ENCODE measurements at regions not wholly inside any gene's neighbourhood (a gene's known extent, or its start where the extent isn't known, plus 50 kb on each side); places are given as distances from the start of the nearest gene placed in this dataset.

- no peak overlapping the region for H3K27ac Mint-ChIP-seq (ENCODE audit: unreplicated experiment)
- no peaks in the 10 kb centered on the region for H3K9me3 ChIP-seq
- H3K4me3 Mint-ChIP-seq (ENCODE audit: unreplicated experiment): no peak overlapping the region
- intact Hi-C loops (cut with micrococcal nuclease; ENCODE audit: unreplicated experiment): no loop called here
- TF ChIP-seq CTCF (IDR thresholded peaks at IDR 0.05; ENCODE audit: insufficient read depth in 1 of 2, low read depth in 1 of 2, low read length in 1 of 2, severe bottlenecking in 1 of 2, unreplicated experiment in 1 of 2): no peak
- peaks cover 38% of the 10 kb centered on the region for H3K4me1 Mint-ChIP-seq (ENCODE audit: low read depth, unreplicated experiment)
- peaks cover 45% of the 10 kb centered on the region for H3K4me1 ChIP-seq
- no peaks in the 10 kb centered on the region for H3K27me3 ChIP-seq (replicated peaks; ENCODE audit: control insufficient read depth, insufficient read depth, low read length)
- CTCF ChIA-PET: interaction anchor here (0.6 to 1.6 kb wide), 2 partner anchors 174 to 678 kb away, joined by 3 to 5 read pairs; no protein-coding TSS in a partner anchor
- no TSS peak for BruUV-seq (replicated peaks)
- no peak overlapping the region for H3K4me3 ChIP-seq (ENCODE audit: low read depth, low read length)
- H3K36me3 Mint-ChIP-seq (ENCODE audit: insufficient read depth, unreplicated experiment): peaks cover 5% of the 10 kb centered on the region
- H3K27me3 Mint-ChIP-seq (ENCODE audit: insufficient read depth, unreplicated experiment): no peaks in the 10 kb centered on the region
- POLR2A ChIA-PET: interaction anchor here (0.8 kb wide), 1 partner anchor 84 kb away, joined by 3 read pairs; no protein-coding TSS in a partner anchor
- H3K9me3 Mint-ChIP-seq (ENCODE audit: unreplicated experiment): peaks cover 11% of the 10 kb centered on the region
- DNase-seq: no peak
- no peaks in the 10 kb centered on the region for H3K36me3 ChIP-seq (ENCODE audit: control insufficient read depth, insufficient read depth, low read length)
These were observed 54.4 kb upstream of the FDX1 start for GRCh38 chr11:110375351-110375750.

DNA sequence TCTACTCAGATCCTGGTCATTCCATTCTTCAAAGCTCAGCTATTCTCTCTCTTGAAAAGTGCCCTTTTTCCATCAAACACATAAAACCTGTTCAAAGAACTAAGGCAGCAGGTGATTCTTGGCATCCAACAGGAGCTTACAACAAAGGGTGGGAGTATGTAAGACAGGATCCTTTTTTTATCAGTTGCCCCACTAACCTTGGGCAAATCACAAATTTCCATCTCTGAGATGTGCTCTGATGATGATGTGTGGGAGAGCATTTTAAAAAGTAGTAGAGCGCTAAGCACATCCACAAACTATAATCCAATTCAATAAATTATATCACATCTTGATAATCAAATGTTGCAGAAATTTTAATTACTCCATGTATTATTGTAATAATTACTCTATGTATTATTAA lies 53.7 kb upstream of the FDX1 start:
- CTCF ChIA-PET: interaction anchor here (0.6 to 1.6 kb wide), 2 partner anchors 174 to 679 kb away, joined by 3 to 5 read pairs; no protein-coding TSS in a partner anchor
- no peaks in the 10 kb centered on the region for H3K36me3 ChIP-seq (ENCODE audit: control insufficient read depth, insufficient read depth, low read length)
- peaks cover 10% of the 10 kb centered on the region for H3K9me3 Mint-ChIP-seq (ENCODE audit: unreplicated experiment)
- H3K4me3 ChIP-seq (ENCODE audit: low read depth, low read length): no peak overlapping the region
- H3K9me3 ChIP-seq: no peaks in the 10 kb centered on the region
- H3K27me3 ChIP-seq (replicated peaks; ENCODE audit: control insufficient read depth, insufficient read depth, low read length): no peaks in the 10 kb centered on the region
- no peak for DNase-seq
- no peaks in the 10 kb centered on the region for H3K27me3 Mint-ChIP-seq (ENCODE audit: insufficient read depth, unreplicated experiment)
- POLR2A ChIA-PET: no interaction called here
- intact Hi-C loops (cut with micrococcal nuclease; ENCODE audit: unreplicated experiment): loop anchor here (1.0 to 2.0 kb wide), 10 partner anchors 13 to 523 kb away; partner anchors contain the start of gene ZC3H12C
- no peak overlapping the region for H3K27ac Mint-ChIP-seq (ENCODE audit: unreplicated experiment)
- peaks cover 45% of the 10 kb centered on the region for H3K4me1 ChIP-seq
- H3K4me3 Mint-ChIP-seq (ENCODE audit: unreplicated experiment): no peak overlapping the region
- H3K4me1 Mint-ChIP-seq (ENCODE audit: low read depth, unreplicated experiment): peaks cover 38% of the 10 kb centered on the region
- BruUV-seq (replicated peaks): no TSS peak
- peaks cover 5% of the 10 kb centered on the region for H3K36me3 Mint-ChIP-seq (ENCODE audit: insufficient read depth, unreplicated experiment)
- no peak for TF ChIP-seq CTCF (IDR thresholded peaks at IDR 0.05; ENCODE audit: insufficient read depth in 1 of 2, low read depth in 1 of 2, low read length in 1 of 2, severe bottlenecking in 1 of 2, unreplicated experiment in 1 of 2)

GRCh38 chr11:110376711-110377324 lies 52.9 kb upstream of the FDX1 start:
- Mint-ChIP-seq H3K4me1 (ENCODE audit: low read depth, unreplicated experiment) (peaks cover 30% of the 10 kb centered on the region), H3K36me3 (ENCODE audit: insufficient read depth, unreplicated experiment) (peaks cover 5% of the 10 kb centered on the region), H3K4me3 (ENCODE audit: unreplicated experiment) (peak overlapping the region; percentile 61), H3K27me3 (ENCODE audit: insufficient read depth, unreplicated experiment) (no peaks in the 10 kb centered on the region), H3K9me3 (ENCODE audit: unreplicated experiment) (peaks cover 2% of the 10 kb centered on the region), H3K27ac (ENCODE audit: unreplicated experiment) (peak overlapping the region; percentile 34)
- CTCF ChIA-PET: interaction anchor here (0.6 to 1.2 kb wide), 21 partner anchors 10 to 582 kb away, joined by 3 to 39 read pairs (median 3); partner anchors contain the start of gene FDX1
- TF ChIP-seq CTCF (IDR thresholded peaks at IDR 0.05; ENCODE audit: insufficient read depth in 1 of 2, low read depth in 1 of 2, low read length in 1 of 2, severe bottlenecking in 1 of 2, unreplicated experiment in 1 of 2): peak; percentile 93
- H3K9me3 ChIP-seq: no peaks in the 10 kb centered on the region
- POLR2A ChIA-PET: interaction anchor here (1.1 kb wide), 1 partner anchor 80 kb away, joined by 8 read pairs; the partner anchor contains the start of gene RDX
- H3K4me3 ChIP-seq (ENCODE audit: low read depth, low read length): 0 out of 2 replicates have a peak overlapping the region, but pooled peaks have one; percentile 4
- no peaks in the 10 kb centered on the region for H3K27me3 ChIP-seq (replicated peaks; ENCODE audit: control insufficient read depth, insufficient read depth, low read length)
- peaks cover 45% of the 10 kb centered on the region for H3K4me1 ChIP-seq
- DNase-seq: peak; percentile 88 to 95
- intact Hi-C loops (cut with micrococcal nuclease; ENCODE audit: unreplicated experiment): loop anchor here (1.0 to 2.0 kb wide), 11 partner anchors 14 to 524 kb away; partner anchors contain the start of gene ZC3H12C
- H3K36me3 ChIP-seq (ENCODE audit: control insufficient read depth, insufficient read depth, low read length): no peaks in the 10 kb centered on the region
- BruUV-seq (replicated peaks): no TSS peak
